ENCODE measurements at regions not wholly inside any gene's neighbourhood (a gene's known extent, or its start where the extent isn't known, plus 50 kb on each side); places are given as distances from the start of the nearest gene placed in this dataset.

DNA sequence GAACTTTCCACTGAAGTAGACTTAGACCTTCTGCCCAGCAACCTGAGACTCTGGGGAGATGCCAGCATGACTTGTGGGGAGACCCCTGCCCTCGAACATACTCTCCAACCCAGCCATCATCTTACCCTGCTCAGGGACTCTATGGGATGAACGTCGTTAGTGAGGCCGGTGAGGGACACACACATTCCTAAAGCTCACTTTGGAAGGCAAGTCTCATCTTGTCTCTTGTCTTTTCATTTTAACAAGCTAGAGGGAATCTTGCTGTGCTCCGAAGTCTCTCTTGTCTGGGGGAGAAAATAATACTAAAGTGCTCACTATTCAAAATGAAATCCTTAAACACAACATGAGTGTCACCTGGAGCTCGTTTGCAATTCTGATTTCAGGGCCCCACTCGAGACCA, 239.5 kb upstream of the HES1 start:
- Mint-ChIP-seq H3K27me3 (peaks cover 3% of the 10 kb centered on the region), H3K4me3 (ENCODE audit: low read depth) (no peak overlapping the region), H3K27ac (no peak overlapping the region), H3K9me3 (ENCODE audit: low read depth) (no peaks in the 10 kb centered on the region), H3K4me1 (ENCODE audit: low read depth) (peaks cover 26% of the 10 kb centered on the region), H3K36me3 (ENCODE audit: insufficient read depth) (no peaks in the 10 kb centered on the region)
- no peak for TF ChIP-seq CTCF (IDR thresholded peaks at IDR 0.05; ENCODE audit: unreplicated experiment)
- no peak for DNase-seq (ENCODE audit: low spot score, unreplicated experiment)

DNA sequence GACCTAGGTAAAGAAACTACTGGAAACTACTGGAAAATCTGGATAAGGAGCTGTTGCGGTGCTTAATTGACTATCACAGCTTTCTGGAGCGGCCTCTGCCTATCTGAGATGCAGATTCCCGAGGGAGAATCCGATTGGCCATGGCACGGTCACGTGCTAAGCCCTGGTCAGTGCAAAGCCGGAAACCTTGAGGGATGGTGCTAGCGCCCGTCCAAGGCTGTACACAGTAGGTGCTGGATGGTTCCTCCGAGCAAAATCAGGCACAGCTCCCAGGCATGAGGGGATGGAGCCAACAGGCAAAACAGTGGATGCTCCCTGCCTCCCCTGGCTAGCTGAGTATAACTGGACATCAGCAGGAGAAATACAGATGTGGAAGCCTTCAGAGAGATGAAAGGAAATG, 238.7 kb upstream of the HES1 start:
- no peaks in the 10 kb centered on the region for H3K36me3 Mint-ChIP-seq (ENCODE audit: insufficient read depth)
- H3K9me3 Mint-ChIP-seq (ENCODE audit: low read depth): no peaks in the 10 kb centered on the region
- no peak for DNase-seq (ENCODE audit: low spot score, unreplicated experiment)
- peaks cover 3% of the 10 kb centered on the region for H3K27me3 Mint-ChIP-seq
- no peak overlapping the region for H3K27ac Mint-ChIP-seq
- H3K4me3 Mint-ChIP-seq (ENCODE audit: low read depth): no peak overlapping the region
- TF ChIP-seq CTCF (IDR thresholded peaks at IDR 0.05; ENCODE audit: unreplicated experiment): no peak
- peaks cover 29% of the 10 kb centered on the region for H3K4me1 Mint-ChIP-seq (ENCODE audit: low read depth)

DNA sequence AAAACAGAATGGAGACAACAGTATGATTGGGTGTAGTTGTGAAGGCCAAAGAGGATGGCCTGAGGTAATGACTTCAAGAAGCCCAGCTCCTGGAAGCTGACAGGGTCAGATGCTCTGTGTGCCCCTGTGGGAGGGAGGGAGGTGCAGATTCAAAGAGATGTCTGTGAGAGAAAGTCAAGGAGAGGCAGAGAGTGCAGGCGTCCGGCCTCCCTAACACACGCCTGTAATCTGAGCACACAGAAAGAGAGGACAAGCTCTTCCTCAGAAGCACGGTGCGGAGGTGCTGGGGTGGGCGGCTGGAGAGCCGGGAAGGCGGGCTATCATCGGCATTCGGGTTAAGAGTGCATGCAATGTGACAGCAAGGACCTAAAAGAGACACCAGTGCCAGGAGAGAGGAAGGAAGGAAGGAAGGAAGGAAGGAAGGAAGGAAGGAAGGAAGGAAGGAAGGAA, 238.2 kb upstream of the HES1 start:
- no peaks in the 10 kb centered on the region for H3K9me3 Mint-ChIP-seq (ENCODE audit: low read depth)
- H3K27me3 Mint-ChIP-seq: peaks cover 3% of the 10 kb centered on the region
- H3K36me3 Mint-ChIP-seq (ENCODE audit: insufficient read depth): no peaks in the 10 kb centered on the region
- H3K4me3 Mint-ChIP-seq (ENCODE audit: low read depth): no peak overlapping the region
- DNase-seq (ENCODE audit: low spot score, unreplicated experiment): no peak
- no peak overlapping the region for H3K27ac Mint-ChIP-seq
- TF ChIP-seq CTCF (IDR thresholded peaks at IDR 0.05; ENCODE audit: unreplicated experiment): no peak
- peaks cover 31% of the 10 kb centered on the region for H3K4me1 Mint-ChIP-seq (ENCODE audit: low read depth)

GRCh38 chr3:193899001-193899400, 236.9 kb upstream of the HES1 start:
- H3K27me3 Mint-ChIP-seq: peaks cover 3% of the 10 kb centered on the region
- no peaks in the 10 kb centered on the region for H3K36me3 Mint-ChIP-seq (ENCODE audit: insufficient read depth)
- no peak overlapping the region for H3K4me3 Mint-ChIP-seq (ENCODE audit: low read depth)
- peaks cover 41% of the 10 kb centered on the region for H3K4me1 Mint-ChIP-seq (ENCODE audit: low read depth)
- no peaks in the 10 kb centered on the region for H3K9me3 Mint-ChIP-seq (ENCODE audit: low read depth)
- no peak overlapping the region for H3K27ac Mint-ChIP-seq
- DNase-seq (ENCODE audit: low spot score, unreplicated experiment): no peak
- TF ChIP-seq CTCF (IDR thresholded peaks at IDR 0.05; ENCODE audit: unreplicated experiment): no peak

GRCh38 chr3:193901007-193901406, 234.9 kb upstream of the HES1 start:
- Mint-ChIP-seq H3K27ac (no peak overlapping the region), H3K4me1 (ENCODE audit: low read depth) (peaks cover 47% of the 10 kb centered on the region), H3K27me3 (peaks cover 1% of the 10 kb centered on the region), H3K9me3 (ENCODE audit: low read depth) (no peaks in the 10 kb centered on the region), H3K4me3 (ENCODE audit: low read depth) (no peak overlapping the region), H3K36me3 (ENCODE audit: insufficient read depth) (no peaks in the 10 kb centered on the region)
- TF ChIP-seq CTCF (IDR thresholded peaks at IDR 0.05; ENCODE audit: unreplicated experiment): no peak
- DNase-seq (ENCODE audit: low spot score, unreplicated experiment): no peak
